DND-41 (cell line): ENCODE measurements at regions not wholly inside any gene's neighbourhood (a gene's known extent, or its start where the extent isn't known, plus 50 kb on each side); places are given as distances from the start of the nearest gene placed in this dataset.
"Not testable (repeated sequence)": the region's sequence is repeated elsewhere in the genome, so short reads cannot be mapped to it uniquely, and the experiment has no call there.

Source experiments
- ATAC-seq: fragments of 200-7000 bp; cut with Tn5 transposase; 3 replicates; pipeline ENCODE4 v1.9.1; 2021; ENCODE audit warnings: low read depth; ENCODE audit not compliant: insufficient read depth
- DNase-seq: peaks from one replicate; pipeline ENCODE4 v3.0.0-alpha.2; 2020
- H2AFZ ChIP-seq: 2 replicates; pipeline ENCODE4 v1.6.0; 2012; ENCODE audit warnings: low read depth, low read length
- H3K27ac ChIP-seq: 2 replicates; pipeline ENCODE4 v1.5.1; 2012; ENCODE audit warnings: low read length, inconsistent platforms
- H3K27me3 ChIP-seq: fragments of 200-600 bp; sonication (generic); 2 replicates; pipeline ENCODE4 v1.6.0; 2012; ENCODE audit warnings: low read length, mild to moderate bottlenecking, inconsistent platforms; ENCODE audit not compliant: insufficient read depth, poor library complexity
- H3K36me3 ChIP-seq: 2 replicates; pipeline ENCODE4 v1.5.1; 2012; ENCODE audit warnings: low read length, inconsistent platforms; ENCODE audit not compliant: insufficient read depth
- H3K4me1 ChIP-seq: 2 replicates; pipeline ENCODE4 v1.5.1; 2012; ENCODE audit warnings: mild to moderate bottlenecking, low read length; ENCODE audit not compliant: insufficient read depth
- H3K4me2 ChIP-seq: 2 replicates; pipeline ENCODE4 v1.6.0; 2012; ENCODE audit warnings: mild to moderate bottlenecking, moderate library complexity, low read length, inconsistent platforms; ENCODE audit not compliant: insufficient read depth
- H3K4me3 ChIP-seq, 2 experiments: fragments of 200-600 bp in 1 of 2; shearing (Covaris generic) in 1 of 2; 2 replicates each; pipeline ENCODE4 v1.5.1; 2012 to 2016; ENCODE audit warnings: inconsistent platforms in 2 of 2, low read length in 2 of 2, mild to moderate bottlenecking in 2 of 2, low read depth in 1 of 2, moderate library complexity in 1 of 2
- H3K79me2 ChIP-seq: 2 replicates; pipeline ENCODE4 v1.6.0; 2012; ENCODE audit warnings: low read length, inconsistent platforms; ENCODE audit not compliant: insufficient read depth
- H3K9ac ChIP-seq: 2 replicates; pipeline ENCODE4 v1.6.0; 2012; ENCODE audit warnings: low read depth, mild to moderate bottlenecking, inconsistent platforms, low read length, moderate library complexity
- H3K9me3 ChIP-seq: 2 replicates; pipeline ENCODE4 v1.5.1; 2012; ENCODE audit warnings: low read length, moderate library complexity, mild to moderate bottlenecking, inconsistent platforms; ENCODE audit not compliant: insufficient read depth, severe bottlenecking
- H4K20me1 ChIP-seq: 2 replicates; pipeline ENCODE4 v1.6.0; 2012; ENCODE audit warnings: low read length; ENCODE audit not compliant: insufficient read depth
- EZH2 ChIP-seq: IDR thresholded peaks from 3 replicates; pipeline ENCODE4 v1.6.1; 2012; ENCODE audit warnings: borderline replicate concordance, low read depth, mild to moderate bottlenecking, moderate library complexity, low read length, inconsistent platforms; ENCODE audit not compliant: severe bottlenecking
- TF ChIP-seq, protein P1 (sequence below): IDR thresholded peaks from 2 replicates; pipeline ENCODE4 v1.5.1; 2012; ENCODE audit warnings: borderline replicate concordance, low read length, moderate library complexity, mild to moderate bottlenecking; ENCODE audit not compliant: poor library complexity, severe bottlenecking; ENCODE audit errors: extremely low read depth

DNA sequence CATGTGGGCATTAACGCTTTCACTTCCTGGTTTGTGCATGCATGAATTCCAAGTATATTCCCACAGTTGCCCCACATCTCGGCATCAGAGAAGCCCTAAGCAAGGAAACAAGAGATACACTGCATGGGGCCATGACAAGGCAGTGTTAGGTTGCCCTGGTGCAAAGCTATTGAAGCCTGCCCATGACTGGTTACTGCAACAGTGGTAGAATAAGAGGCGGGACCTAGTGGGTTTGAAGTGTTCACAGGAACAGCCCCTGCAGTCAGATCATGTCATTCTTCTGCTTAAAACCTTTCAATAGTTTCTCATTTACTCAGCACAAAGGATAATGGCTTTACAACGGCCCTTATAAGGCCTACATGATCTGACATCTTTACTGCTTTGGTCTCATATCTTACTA is 80.9 kb upstream of the TOPAZ1 start:
- Histone ChIP-seq H3K4me2 (no peak overlapping the region), H2AFZ (no peak overlapping the region), H3K4me3 (no peak overlapping the region), H3K9ac (no peak overlapping the region), H3K9me3 (no peaks in the 10 kb centered on the region), H3K36me3 (no peaks in the 10 kb centered on the region), H3K27ac (no peak overlapping the region), H3K4me1 (no peaks in the 10 kb centered on the region), H3K27me3 (peaks cover 3% of the 10 kb centered on the region), H3K79me2 (no peaks in the 10 kb centered on the region), H4K20me1 (no peaks in the 10 kb centered on the region)
- TF ChIP-seq EZH2, result no peak
- TF ChIP-seq, protein P1, sequence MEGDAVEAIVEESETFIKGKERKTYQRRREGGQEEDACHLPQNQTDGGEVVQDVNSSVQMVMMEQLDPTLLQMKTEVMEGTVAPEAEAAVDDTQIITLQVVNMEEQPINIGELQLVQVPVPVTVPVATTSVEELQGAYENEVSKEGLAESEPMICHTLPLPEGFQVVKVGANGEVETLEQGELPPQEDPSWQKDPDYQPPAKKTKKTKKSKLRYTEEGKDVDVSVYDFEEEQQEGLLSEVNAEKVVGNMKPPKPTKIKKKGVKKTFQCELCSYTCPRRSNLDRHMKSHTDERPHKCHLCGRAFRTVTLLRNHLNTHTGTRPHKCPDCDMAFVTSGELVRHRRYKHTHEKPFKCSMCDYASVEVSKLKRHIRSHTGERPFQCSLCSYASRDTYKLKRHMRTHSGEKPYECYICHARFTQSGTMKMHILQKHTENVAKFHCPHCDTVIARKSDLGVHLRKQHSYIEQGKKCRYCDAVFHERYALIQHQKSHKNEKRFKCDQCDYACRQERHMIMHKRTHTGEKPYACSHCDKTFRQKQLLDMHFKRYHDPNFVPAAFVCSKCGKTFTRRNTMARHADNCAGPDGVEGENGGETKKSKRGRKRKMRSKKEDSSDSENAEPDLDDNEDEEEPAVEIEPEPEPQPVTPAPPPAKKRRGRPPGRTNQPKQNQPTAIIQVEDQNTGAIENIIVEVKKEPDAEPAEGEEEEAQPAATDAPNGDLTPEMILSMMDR, result no peak
- DNase-seq, result no peak
- ATAC-seq, result no peak

DNA sequence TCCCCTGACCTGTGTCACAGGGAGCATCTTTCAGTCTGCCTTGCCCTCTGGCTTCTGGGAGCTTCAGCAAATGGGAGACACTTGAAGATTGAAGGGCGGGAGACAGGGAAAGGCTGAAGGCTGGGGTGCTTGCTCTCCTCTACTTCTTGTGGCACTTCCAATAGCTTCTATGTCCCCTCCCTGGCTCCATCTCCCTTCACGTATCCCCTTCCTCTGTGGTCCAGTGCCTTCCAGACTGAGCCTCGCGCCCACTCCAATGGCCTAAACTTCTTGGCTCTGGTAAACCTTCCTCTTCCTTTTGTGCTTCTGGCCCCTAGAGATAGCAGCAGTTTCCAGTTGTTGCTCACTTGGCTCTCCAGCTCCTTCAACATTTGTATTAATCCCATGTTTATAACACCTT is 69.8 kb upstream of the TOPAZ1 start:
- Histone ChIP-seq H3K4me1 (no peaks in the 10 kb centered on the region), H3K4me2 (no peak overlapping the region), H3K9me3 (no peaks in the 10 kb centered on the region), H3K9ac (no peak overlapping the region), H2AFZ (no peak overlapping the region), H3K79me2 (no peaks in the 10 kb centered on the region), H3K36me3 (no peaks in the 10 kb centered on the region), H3K4me3 (no peak overlapping the region), H4K20me1 (no peaks in the 10 kb centered on the region), H3K27ac (no peak overlapping the region), H3K27me3 (peaks cover 9% of the 10 kb centered on the region)
- DNase-seq (no peak), ATAC-seq (no peak)
- TF ChIP-seq, protein P1, result no peak
- no peak for TF ChIP-seq EZH2

DNA sequence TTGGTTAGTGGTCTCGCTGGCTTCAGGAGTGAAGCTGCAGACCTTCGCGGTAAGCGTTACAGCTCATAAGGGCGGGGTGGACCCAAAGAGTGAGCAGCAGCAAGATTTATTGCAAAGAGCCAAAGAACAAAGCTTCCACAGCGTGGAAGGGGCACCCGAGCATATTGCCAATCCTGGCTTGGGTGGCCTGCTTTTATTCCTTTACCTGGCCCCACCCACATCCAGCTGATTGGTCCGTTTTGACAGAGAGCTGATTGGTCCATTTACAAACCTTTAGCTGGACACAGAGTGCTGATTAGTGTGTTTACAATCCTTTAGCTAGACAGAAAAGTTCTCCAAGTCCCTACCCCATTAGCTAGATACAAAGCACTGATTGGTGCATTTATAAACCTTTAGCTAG is 69.0 kb upstream of the TOPAZ1 start:
- H3K27ac ChIP-seq, H2AFZ ChIP-seq, H3K4me3 ChIP-seq, H3K36me3 ChIP-seq, H3K4me1 ChIP-seq, DNase-seq, H3K4me2 ChIP-seq, H4K20me1 ChIP-seq, H3K79me2 ChIP-seq, H3K27me3 ChIP-seq, H3K9me3 ChIP-seq, H3K9ac ChIP-seq, ATAC-seq: not testable (repeated sequence)

- no peak for DNase-seq
- H3K27me3 ChIP-seq, result peaks cover 7% of the 10 kb centered on the region
- TF ChIP-seq, protein P1, result no peak
- no peak for TF ChIP-seq EZH2
- H3K4me2 ChIP-seq, result no peak overlapping the region
- H3K27ac ChIP-seq, result no peak overlapping the region
- ATAC-seq, result no peak
- H3K4me1 ChIP-seq, result no peaks in the 10 kb centered on the region
- no peaks in the 10 kb centered on the region for H4K20me1 ChIP-seq
- no peak overlapping the region for H3K4me3 ChIP-seq
- no peaks in the 10 kb centered on the region for H3K79me2 ChIP-seq
- no peak overlapping the region for H3K9ac ChIP-seq
- H2AFZ ChIP-seq, result no peak overlapping the region
- no peaks in the 10 kb centered on the region for H3K9me3 ChIP-seq
- H3K36me3 ChIP-seq, result no peaks in the 10 kb centered on the region
These were observed 68.4 kb upstream of the TOPAZ1 start for GRCh38 chr3:44173263-44173662.
